Lung (tissue), 11 donors: ENCODE measurements at regions not wholly inside any gene's neighbourhood (a gene's known extent, or its start where the extent isn't known, plus 50 kb on each side); places are given as distances from the start of the nearest gene placed in this dataset.

ENCODE experiments used
- ATAC-seq: fragments of 200-7000 bp; cut with Tn5 transposase; one replicate; pipeline ENCODE4 v1.9.1; 2020; ENCODE audit warnings: moderate number of reproducible peaks; ENCODE audit not compliant: insufficient read depth, low FRiP score
- DNase-seq, 3 donors: peaks; one replicate each; pipeline ENCODE4 v3.0.0-alpha.2; 2013 to 2017
- H3K27ac ChIP-seq, 2 donors: one replicate each; pipeline ENCODE4 v1.5.1; 2013; ENCODE audit warnings: mild to moderate bottlenecking in 2 of 2, moderate library complexity in 2 of 2, control low read depth in 1 of 2, inconsistent platforms in 1 of 2, low read depth in 1 of 2, low read length in 1 of 2
- H3K27me3 ChIP-seq, 3 donors: one replicate each; pipeline ENCODE4 v1.5.1; 2013; ENCODE audit warnings: low read length in 2 of 3; ENCODE audit not compliant: control insufficient read depth in 3 of 3, insufficient read depth in 3 of 3
- H3K36me3 ChIP-seq, 4 donors: one replicate each; pipeline ENCODE4 v1.5.1; 2013; ENCODE audit warnings: low read length in 4 of 4, mild to moderate bottlenecking in 1 of 4, moderate library complexity in 1 of 4; ENCODE audit not compliant: control insufficient read depth in 4 of 4, insufficient read depth in 4 of 4
- H3K4me1 ChIP-seq, 5 donors: one replicate each; pipeline ENCODE4 v1.5.1; 2013; ENCODE audit warnings: low read length in 5 of 5, mild to moderate bottlenecking in 2 of 5, moderate library complexity in 1 of 5; ENCODE audit not compliant: control insufficient read depth in 5 of 5, insufficient read depth in 5 of 5
- H3K4me3 ChIP-seq: one replicate; pipeline ENCODE4 v1.5.1; 2013; ENCODE audit warnings: mild to moderate bottlenecking, control low read depth, moderate library complexity
- H3K9ac ChIP-seq, 2 donors: one replicate each; pipeline ENCODE4 v1.5.1; 2013; ENCODE audit warnings: low read length in 2 of 2, control low read depth in 1 of 2; ENCODE audit not compliant: insufficient read depth in 1 of 2
- H3K9me3 ChIP-seq, 4 donors: one replicate each; pipeline ENCODE4 v1.5.1; 2013; ENCODE audit warnings: low read length in 3 of 4, mild to moderate bottlenecking in 1 of 4, moderate library complexity in 1 of 4; ENCODE audit not compliant: control insufficient read depth in 4 of 4, insufficient read depth in 3 of 4
- WGBS, 2 donors: extraction: QIAGEN DNeasy Blood & Tissue Kit; methylation state at CpG; one replicate each; pipeline ENCODE4 v1.1.7; 2013; 5-methylcytosine and 5-hydroxymethylcytosine counted together
- TF ChIP-seq, protein P1 (sequence below): IDR thresholded peaks from 2 replicates; pipeline ENCODE4 v1.5.1; 2012; ENCODE audit warnings: mild to moderate bottlenecking; ENCODE audit errors: control extremely low read depth, extremely low read depth
- donor health status: control.
- donor health status: control.
- donor health status: Bipolar disorder and iron deficiency.
- donor health status: healthy.
- donor health status: DM: yes; HTN: yes; CAD: no.

DNA sequence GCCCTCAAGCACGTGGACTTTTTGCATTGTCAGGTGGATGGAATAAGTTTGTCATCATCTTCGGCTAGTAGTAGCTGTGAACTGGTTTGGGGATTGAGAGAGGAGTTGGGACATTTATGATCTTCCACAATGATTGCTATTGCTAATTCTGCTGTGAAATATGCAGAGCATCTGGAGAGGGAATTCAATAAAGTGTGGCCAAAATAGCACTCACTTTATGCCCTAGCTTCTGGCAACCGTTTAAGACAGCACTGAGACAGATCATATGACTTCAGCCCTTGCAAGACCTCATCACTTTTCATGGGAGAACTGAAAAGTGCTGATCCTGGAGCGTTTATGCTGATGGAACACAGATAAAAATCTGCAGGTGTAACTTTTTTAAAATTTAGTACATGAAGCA is 360.8 kb downstream of the GPATCH2 start:
- WGBS, 2 donors, result 41 to 57% methylated on average over 4 of the region's 4 CpGs
- DNase-seq, result peak in 2 of 3 donors; percentile 65 to 70
- Histone ChIP-seq H3K36me3 (no peaks in the 10 kb centered on the region), H3K4me3 (no peak overlapping the region), H3K27me3 (no peaks in the 10 kb centered on the region), H3K9me3 (no peaks in the 10 kb centered on the region), H3K27ac (no peak overlapping the region), H3K4me1 (peaks cover 0 to 12% (median 0%) of the 10 kb centered on the region in 5 donors), H3K9ac (no peak overlapping the region)
- TF ChIP-seq, protein P1, sequence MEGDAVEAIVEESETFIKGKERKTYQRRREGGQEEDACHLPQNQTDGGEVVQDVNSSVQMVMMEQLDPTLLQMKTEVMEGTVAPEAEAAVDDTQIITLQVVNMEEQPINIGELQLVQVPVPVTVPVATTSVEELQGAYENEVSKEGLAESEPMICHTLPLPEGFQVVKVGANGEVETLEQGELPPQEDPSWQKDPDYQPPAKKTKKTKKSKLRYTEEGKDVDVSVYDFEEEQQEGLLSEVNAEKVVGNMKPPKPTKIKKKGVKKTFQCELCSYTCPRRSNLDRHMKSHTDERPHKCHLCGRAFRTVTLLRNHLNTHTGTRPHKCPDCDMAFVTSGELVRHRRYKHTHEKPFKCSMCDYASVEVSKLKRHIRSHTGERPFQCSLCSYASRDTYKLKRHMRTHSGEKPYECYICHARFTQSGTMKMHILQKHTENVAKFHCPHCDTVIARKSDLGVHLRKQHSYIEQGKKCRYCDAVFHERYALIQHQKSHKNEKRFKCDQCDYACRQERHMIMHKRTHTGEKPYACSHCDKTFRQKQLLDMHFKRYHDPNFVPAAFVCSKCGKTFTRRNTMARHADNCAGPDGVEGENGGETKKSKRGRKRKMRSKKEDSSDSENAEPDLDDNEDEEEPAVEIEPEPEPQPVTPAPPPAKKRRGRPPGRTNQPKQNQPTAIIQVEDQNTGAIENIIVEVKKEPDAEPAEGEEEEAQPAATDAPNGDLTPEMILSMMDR, result no peak
- ATAC-seq, result no peak

DNA sequence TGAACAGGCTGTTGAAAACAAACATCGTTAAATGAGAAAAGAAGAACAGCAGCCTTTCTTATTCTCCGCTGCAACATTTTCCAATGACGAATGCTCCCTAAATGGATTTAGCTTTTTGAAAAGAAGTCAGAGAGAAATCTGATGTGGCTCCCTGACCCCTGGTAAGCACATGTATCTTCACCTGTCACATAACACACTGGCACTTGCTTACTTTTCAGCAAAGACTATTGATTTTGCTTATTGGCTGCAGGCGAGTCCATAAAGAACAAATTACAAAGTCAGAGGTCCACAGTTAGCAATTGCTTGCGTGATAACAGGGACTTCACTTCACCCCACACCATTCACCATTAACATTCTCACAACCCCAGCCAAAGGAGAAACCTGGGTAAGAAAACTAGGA is 362.8 kb downstream of the GPATCH2 start:
- Histone ChIP-seq H3K9ac (no peak overlapping the region), H3K36me3 (no peaks in the 10 kb centered on the region), H3K27ac (no peak overlapping the region), H3K9me3 (no peaks in the 10 kb centered on the region), H3K27me3 (no peaks in the 10 kb centered on the region), H3K4me1 (peaks cover 0 to 12% (median 0%) of the 10 kb centered on the region in 5 donors), H3K4me3 (no peak overlapping the region)
- DNase-seq (no peak), ATAC-seq (no peak)
- TF ChIP-seq, protein P1, result no peak
- WGBS, 2 donors, result 82 to 87% methylated on average over 5 of the region's 5 CpGs

DNA sequence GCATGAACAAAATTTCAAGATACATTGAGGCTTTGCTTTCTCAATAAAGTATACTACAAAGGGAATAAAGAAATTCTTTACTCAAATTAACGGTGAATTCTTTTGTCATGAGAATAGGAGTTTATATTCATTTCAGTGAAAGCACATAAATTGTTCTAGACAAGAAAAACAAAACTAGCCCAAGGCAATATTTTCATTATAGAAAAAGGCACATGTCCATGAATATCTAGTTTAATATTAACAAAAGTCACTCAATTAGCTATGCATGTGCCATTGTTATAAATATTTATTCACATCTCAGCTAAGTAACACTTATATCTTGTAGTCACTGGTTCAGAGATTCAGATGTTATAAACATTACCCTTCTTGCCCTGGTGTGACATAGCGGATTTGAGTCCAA is 369.3 kb downstream of the GPATCH2 start:
- H3K27me3 ChIP-seq, result no peaks in the 10 kb centered on the region
- no peaks in the 10 kb centered on the region for H3K4me1 ChIP-seq
- H3K4me3 ChIP-seq, result no peak overlapping the region
- H3K27ac ChIP-seq, result no peak overlapping the region
- ATAC-seq (no peak), DNase-seq (peak in 1 of 3 donors; percentile 7)
- H3K9ac ChIP-seq, result no peak overlapping the region
- WGBS, 2 donors, result 81 to 85% methylated on average over 2 of the region's 2 CpGs
- TF ChIP-seq, protein P1, result no peak
- H3K9me3 ChIP-seq, result no peaks in the 10 kb centered on the region
- H3K36me3 ChIP-seq, result no peaks in the 10 kb centered on the region

DNA sequence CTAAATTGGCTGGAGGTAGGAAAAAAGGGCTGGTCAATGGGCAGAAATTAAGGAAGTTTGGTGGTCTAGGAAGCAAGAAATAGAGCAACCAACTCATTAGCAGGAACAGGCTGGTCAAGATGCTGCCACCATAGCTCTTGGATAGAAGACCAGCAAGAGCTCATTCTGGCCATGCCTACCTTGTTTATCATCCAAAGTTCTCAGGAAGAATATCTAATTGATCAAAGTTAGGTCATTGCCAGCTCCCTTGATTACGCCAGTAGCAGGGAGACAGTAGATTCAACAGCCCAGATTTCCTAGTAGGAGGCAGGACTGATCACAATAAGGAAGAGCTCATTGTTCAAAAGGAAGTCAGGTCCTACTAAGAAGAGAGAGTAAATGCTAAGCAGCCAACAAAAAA is 370.2 kb downstream of the GPATCH2 start:
- no peaks in the 10 kb centered on the region for H3K36me3 ChIP-seq
- WGBS, 2 donors, result 86 to 87% methylated on average over 1 of the region's 1 CpG
- no peak overlapping the region for H3K9ac ChIP-seq
- ATAC-seq (no peak), DNase-seq (no peak)
- TF ChIP-seq, protein P1, result no peak
- no peaks in the 10 kb centered on the region for H3K4me1 ChIP-seq
- H3K9me3 ChIP-seq, result no peaks in the 10 kb centered on the region
- no peak overlapping the region for H3K4me3 ChIP-seq
- no peaks in the 10 kb centered on the region for H3K27me3 ChIP-seq
- H3K27ac ChIP-seq, result no peak overlapping the region
